Upper lobe of left lung (tissue), 6 donors: ENCODE measurements at regions not wholly inside any gene's neighbourhood (a gene's known extent, or its start where the extent isn't known, plus 50 kb on each side); places are given as distances from the start of the nearest gene placed in this dataset.

ENCODE experiments used
- ATAC-seq, 2 donors: fragments of 200-7000 bp; cut with Tn5 transposase; one replicate each; pipeline ENCODE4 v1.9.1; 2022; ENCODE audit warnings: mild to moderate bottlenecking in 2 of 2, moderate library complexity in 2 of 2; ENCODE audit not compliant: low FRiP score in 2 of 2
- DNase-seq, 2 donors: peaks; one replicate each; pipeline ENCODE4 v3.0.0-alpha.2; 2019 to 2020
- H3K27ac ChIP-seq, 4 donors: fragments of 200-600 bp; sonication (generic); one replicate each; pipeline ENCODE4 v1.5.1; 2016 to 2019
- H3K27me3 ChIP-seq, 4 donors: fragments of 200-600 bp; sonication (generic); one replicate each; pipeline ENCODE4 v1.5.1; 2017 to 2019
- H3K36me3 ChIP-seq, 4 donors: fragments of 200-600 bp; sonication (generic); one replicate each; pipeline ENCODE4 v1.5.1; 2016 to 2019
- H3K4me1 ChIP-seq, 4 donors: fragments of 200-600 bp; sonication (generic); one replicate each; pipeline ENCODE4 v1.5.1; 2018 to 2019
- H3K4me3 ChIP-seq, 4 donors: fragments of 200-600 bp; sonication (generic); one replicate each; pipeline ENCODE4 v1.5.1; 2017 to 2019; ENCODE audit warnings: mild to moderate bottlenecking in 2 of 4, moderate library complexity in 1 of 4
- H3K9me3 ChIP-seq, 4 donors: fragments of 200-600 bp; sonication (generic); one replicate each; pipeline ENCODE4 v1.5.1; 2018 to 2019
- EP300 ChIP-seq, 4 donors: sonication (generic); formaldehyde crosslinking; IDR thresholded peaks; one replicate each; pipeline ENCODE4 v1.5.1; 2017; ENCODE audit warnings: antibody characterized with exemption in 4 of 4, control low read depth in 2 of 4
- POLR2A ChIP-seq, 4 donors: fragments of 450-650 bp; IDR thresholded peaks; one replicate each; pipeline ENCODE4 v1.5.1; 2016 to 2017; ENCODE audit warnings: antibody characterized with exemption in 4 of 4, mild to moderate bottlenecking in 2 of 4
- POLR2AphosphoS5 ChIP-seq, 2 donors: sonication (generic); formaldehyde crosslinking; IDR thresholded peaks; one replicate each; pipeline ENCODE4 v1.5.1; 2017; ENCODE audit warnings: antibody characterized with exemption in 2 of 2
- WGBS, 2 donors: methylation state at CpG; one replicate each; pipeline ENCODE4 v1.1.5; 2017 to 2018; 5-methylcytosine and 5-hydroxymethylcytosine counted together
- TF ChIP-seq, protein P1 (sequence below), 6 experiments: fragments of 450-650 bp in 4 of 6; fragments of 200-600 bp in 2 of 6; sonication (generic) in 2 of 6; IDR thresholded peaks; one replicate each; pipeline ENCODE4 v1.5.1; 2016 to 2019; ENCODE audit warnings: antibody characterized with exemption in 6 of 6
- donor health status: DM: no; HTN: no; CAD: no; lungs with moderate emphysema.
- donor health status: DM: no; HTN: yes; CAD: no; lungs with severe emphysema.

DNA sequence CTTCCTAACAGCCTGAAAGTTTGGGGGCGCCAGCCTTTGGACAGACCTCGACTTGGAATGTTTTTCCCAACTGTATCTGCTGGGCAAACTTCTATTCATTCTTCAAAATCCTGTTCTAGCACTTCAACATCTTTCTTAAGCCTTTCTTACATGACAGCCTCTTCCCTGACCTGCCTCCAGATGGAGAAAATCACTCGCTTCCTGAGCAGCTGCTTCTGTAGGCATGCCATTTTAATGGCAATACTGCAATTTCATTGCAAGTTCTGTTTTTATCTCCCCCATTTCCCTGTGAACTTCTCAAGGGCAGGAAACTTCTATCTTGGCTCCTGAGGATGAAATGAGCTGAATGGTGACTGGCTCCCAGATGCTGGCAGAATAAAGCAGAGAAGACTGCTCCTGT is 128.8 kb upstream of the ASIC2 start:
- Histone ChIP-seq H3K36me3 (no peaks in the 10 kb centered on the region), H3K4me3 (no peak overlapping the region), H3K27me3 (no peaks in the 10 kb centered on the region), H3K4me1 (no peaks in the 10 kb centered on the region), H3K9me3 (no peaks in the 10 kb centered on the region), H3K27ac (no peak overlapping the region)
- DNase-seq (no peak), ATAC-seq (no peak)
- TF ChIP-seq, protein P1, sequence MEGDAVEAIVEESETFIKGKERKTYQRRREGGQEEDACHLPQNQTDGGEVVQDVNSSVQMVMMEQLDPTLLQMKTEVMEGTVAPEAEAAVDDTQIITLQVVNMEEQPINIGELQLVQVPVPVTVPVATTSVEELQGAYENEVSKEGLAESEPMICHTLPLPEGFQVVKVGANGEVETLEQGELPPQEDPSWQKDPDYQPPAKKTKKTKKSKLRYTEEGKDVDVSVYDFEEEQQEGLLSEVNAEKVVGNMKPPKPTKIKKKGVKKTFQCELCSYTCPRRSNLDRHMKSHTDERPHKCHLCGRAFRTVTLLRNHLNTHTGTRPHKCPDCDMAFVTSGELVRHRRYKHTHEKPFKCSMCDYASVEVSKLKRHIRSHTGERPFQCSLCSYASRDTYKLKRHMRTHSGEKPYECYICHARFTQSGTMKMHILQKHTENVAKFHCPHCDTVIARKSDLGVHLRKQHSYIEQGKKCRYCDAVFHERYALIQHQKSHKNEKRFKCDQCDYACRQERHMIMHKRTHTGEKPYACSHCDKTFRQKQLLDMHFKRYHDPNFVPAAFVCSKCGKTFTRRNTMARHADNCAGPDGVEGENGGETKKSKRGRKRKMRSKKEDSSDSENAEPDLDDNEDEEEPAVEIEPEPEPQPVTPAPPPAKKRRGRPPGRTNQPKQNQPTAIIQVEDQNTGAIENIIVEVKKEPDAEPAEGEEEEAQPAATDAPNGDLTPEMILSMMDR (IDR thresholded peaks at IDR 0.05): no peak
- TF ChIP-seq EP300 (IDR thresholded peaks at IDR 0.05) (no peak), POLR2A (IDR thresholded peaks at IDR 0.05) (no peak), POLR2AphosphoS5 (IDR thresholded peaks at IDR 0.05) (no peak)
- WGBS, 2 donors: 86 to 88% methylated on average over 3 of the region's 3 CpGs

DNA sequence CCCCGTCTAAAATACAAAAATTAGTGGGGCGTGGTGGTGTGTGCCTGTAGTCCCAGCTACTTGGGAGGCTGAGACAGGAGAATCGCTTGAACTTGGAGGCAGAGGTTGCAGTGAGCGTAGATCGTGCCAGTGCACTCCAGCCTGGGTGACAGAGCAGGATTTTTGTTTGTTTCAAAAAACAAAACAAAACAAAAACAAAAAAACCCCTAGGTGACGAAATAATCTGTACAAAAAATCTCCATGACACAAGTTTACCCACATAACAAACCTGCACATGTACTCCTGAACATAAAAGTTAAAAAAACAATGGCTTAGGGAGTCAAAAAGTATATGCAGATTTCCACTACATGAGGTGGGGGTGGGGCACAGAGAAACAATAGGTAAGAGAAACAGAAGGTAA is 140.5 kb upstream of the ASIC2 start:
- DNase-seq: no peak
- Histone ChIP-seq H3K4me1 (no peaks in the 10 kb centered on the region), H3K9me3 (no peaks in the 10 kb centered on the region), H3K36me3 (no peaks in the 10 kb centered on the region), H3K4me3 (no peak overlapping the region), H3K27me3 (no peaks in the 10 kb centered on the region), H3K27ac (no peak overlapping the region)
- ATAC-seq: no peak
- no peak for TF ChIP-seq EP300 (IDR thresholded peaks at IDR 0.05)
- no peak for TF ChIP-seq POLR2A (IDR thresholded peaks at IDR 0.05)
- no peak for TF ChIP-seq POLR2AphosphoS5 (IDR thresholded peaks at IDR 0.05)
- TF ChIP-seq, protein P1 (IDR thresholded peaks at IDR 0.05): no peak
- 75 to 76% methylated on average over 6 of the region's 6 CpGs for WGBS, 2 donors

DNA sequence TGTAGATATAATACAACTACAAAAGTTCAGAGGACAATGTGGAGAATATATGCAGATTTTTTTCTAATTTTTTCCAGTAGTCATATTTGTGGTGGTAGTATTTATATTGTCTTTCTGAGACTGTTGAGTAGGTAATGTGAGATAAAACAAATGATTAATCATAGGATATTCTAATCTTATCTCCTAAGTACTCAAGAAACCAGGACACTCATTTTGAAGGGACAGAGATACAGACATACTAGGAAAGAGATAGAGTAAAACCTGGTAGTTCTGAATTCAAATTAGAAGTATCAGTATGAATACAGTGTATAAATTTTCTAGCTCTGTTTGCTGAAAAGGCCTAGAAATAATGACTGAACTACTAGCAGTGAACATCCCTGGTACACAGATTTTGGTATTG is 141.7 kb upstream of the ASIC2 start:
- no peak overlapping the region for H3K4me3 ChIP-seq
- H3K4me1 ChIP-seq: no peaks in the 10 kb centered on the region
- H3K27me3 ChIP-seq: no peaks in the 10 kb centered on the region
- H3K36me3 ChIP-seq: no peaks in the 10 kb centered on the region
- DNase-seq: no peak
- no peak overlapping the region for H3K27ac ChIP-seq
- H3K9me3 ChIP-seq: no peaks in the 10 kb centered on the region
- TF ChIP-seq POLR2A (IDR thresholded peaks at IDR 0.05) (no peak), POLR2AphosphoS5 (IDR thresholded peaks at IDR 0.05) (no peak), EP300 (IDR thresholded peaks at IDR 0.05) (no peak)
- TF ChIP-seq, protein P1 (IDR thresholded peaks at IDR 0.05): no peak
- no peak for ATAC-seq

DNA sequence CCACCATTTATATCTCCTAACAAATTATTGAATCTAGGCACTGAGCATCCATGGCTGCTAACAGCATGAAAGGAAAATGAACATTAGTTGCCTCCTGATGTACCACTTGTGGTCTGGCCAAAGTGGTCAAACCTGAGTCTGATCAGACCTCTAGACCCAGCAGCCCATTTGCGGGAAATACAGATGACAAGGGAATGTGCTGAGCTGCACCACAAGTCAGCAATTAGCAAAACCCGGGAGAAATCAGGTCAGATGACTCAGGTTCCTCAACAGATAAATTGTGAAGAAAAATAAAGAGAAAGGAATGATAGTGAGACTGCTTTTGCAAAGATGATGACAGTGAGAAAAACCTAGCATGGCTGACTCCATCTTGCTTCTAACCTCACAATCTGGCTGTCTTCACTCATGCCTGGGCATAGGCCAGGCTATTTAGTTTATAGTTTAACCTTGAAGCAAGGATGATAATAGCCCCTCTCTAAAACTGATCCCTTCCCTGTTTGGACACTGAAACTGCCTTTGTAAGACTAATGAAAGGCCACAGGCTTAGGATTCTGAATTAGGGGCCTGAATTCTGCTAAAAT is 142.7 kb upstream of the ASIC2 start:
- Histone ChIP-seq H3K36me3 (no peaks in the 10 kb centered on the region), H3K27ac (no peak overlapping the region), H3K9me3 (no peaks in the 10 kb centered on the region), H3K27me3 (no peaks in the 10 kb centered on the region), H3K4me1 (no peaks in the 10 kb centered on the region), H3K4me3 (no peak overlapping the region)
- 82 to 89% methylated on average over 2 of the region's 2 CpGs for WGBS, 2 donors
- ATAC-seq (peak in 1 of 2 donors; percentile 24), DNase-seq (no peak)
- no peak for TF ChIP-seq EP300 (IDR thresholded peaks at IDR 0.05)
- TF ChIP-seq, protein P1 (IDR thresholded peaks at IDR 0.05): no peak
- no peak for TF ChIP-seq POLR2A (IDR thresholded peaks at IDR 0.05)
- TF ChIP-seq POLR2AphosphoS5 (IDR thresholded peaks at IDR 0.05): no peak

DNA sequence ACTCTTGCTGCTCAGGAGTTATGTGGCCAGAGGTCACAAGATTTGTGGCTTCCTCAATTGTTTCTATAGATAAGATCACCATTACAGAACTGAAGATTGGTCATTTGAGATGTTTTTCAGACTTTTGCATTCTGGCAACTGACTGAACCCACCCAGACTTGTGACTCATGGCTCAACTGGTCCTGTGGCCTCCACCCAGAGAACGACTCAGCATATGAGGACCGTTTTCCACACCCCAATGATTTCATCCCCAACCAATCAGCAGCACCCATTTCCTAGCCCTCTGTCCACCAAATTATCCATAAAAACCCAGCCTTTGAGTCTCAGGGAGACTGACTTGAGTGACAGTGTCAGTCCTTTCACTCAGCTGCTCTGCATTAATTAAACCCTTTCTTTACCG is 143.2 kb upstream of the ASIC2 start:
- TF ChIP-seq POLR2A (IDR thresholded peaks at IDR 0.05) (no peak), EP300 (IDR thresholded peaks at IDR 0.05) (no peak), POLR2AphosphoS5 (IDR thresholded peaks at IDR 0.05) (no peak)
- TF ChIP-seq, protein P1 (IDR thresholded peaks at IDR 0.05): no peak
- Histone ChIP-seq H3K27ac (no peak overlapping the region), H3K36me3 (no peaks in the 10 kb centered on the region), H3K9me3 (no peaks in the 10 kb centered on the region), H3K4me3 (no peak overlapping the region), H3K4me1 (no peaks in the 10 kb centered on the region), H3K27me3 (no peaks in the 10 kb centered on the region)
- ATAC-seq (peak in 1 of 2 donors; percentile 88), DNase-seq (no peak)
- WGBS, 2 donors: 85 to 92% methylated on average over 3 of the region's 3 CpGs
